IMR-90 (cell line): ENCODE measurements at regions not wholly inside any gene's neighbourhood (a gene's known extent, or its start where the extent isn't known, plus 50 kb on each side); places are given as distances from the start of the nearest gene placed in this dataset.

ENCODE experiments used
- ATAC-seq: fragments of 200-7000 bp; cut with Tn5 transposase; 2 replicates; pipeline ENCODE4 v1.9.1; 2020; ENCODE audit warnings: low read depth, mild to moderate bottlenecking, moderate library complexity
- BruUV-seq: library from RNA; stranded (reverse); fragments of 400-500 nt; replicated peaks from 2 replicates; lab custom pipeline; 2021; lab: Mats Ljungman, UMichigan
- CTCF ChIA-PET: fragments of 300-600 bp; formaldehyde crosslinking; extraction: SDS; loops from one replicate; lab custom pipeline; 2021; ENCODE audit warnings: antibody characterized with exemption; lab: Yijun Ruan, JAX
- POLR2A ChIA-PET: fragments of 300-600 bp; sonication (Branson Sonifier 250); formaldehyde crosslinking; loops from one replicate; lab custom pipeline; 2022; ENCODE audit warnings: antibody characterized with exemption; ENCODE audit not compliant: unreplicated experiment; lab: Charles Lee
- DNase-seq: peaks from one replicate; pipeline ENCODE4 v3.0.0; 2013
- H2AFZ ChIP-seq: replicated peaks from 2 replicates; pipeline ENCODE3; 2013; ENCODE audit warnings: low read length, mild to moderate bottlenecking; ENCODE audit not compliant: poor library complexity
- H2AK5ac ChIP-seq: 2 replicates; pipeline ENCODE4 v1.6.1; 2013; ENCODE audit warnings: low read depth, low read length, inconsistent platforms
- H2AK9ac ChIP-seq: replicated peaks from 2 replicates; pipeline ENCODE3; 2013; ENCODE audit warnings: mild to moderate bottlenecking, low read depth, low read length, moderate library complexity; ENCODE audit not compliant: poor library complexity
- H2BK120ac ChIP-seq: 2 replicates; pipeline ENCODE4 v1.6.1; 2013; ENCODE audit warnings: low read depth, low read length, inconsistent platforms
- H2BK15ac ChIP-seq: 3 replicates; pipeline ENCODE4 v1.6.1; 2013; ENCODE audit warnings: low read depth, low read length, inconsistent platforms
- H2BK20ac ChIP-seq: 2 replicates; pipeline ENCODE4 v1.6.1; 2013; ENCODE audit warnings: low read depth, mild to moderate bottlenecking, inconsistent platforms, low read length, moderate library complexity
- H2BK5ac ChIP-seq: 2 replicates; pipeline ENCODE4 v1.6.1; 2013; ENCODE audit warnings: mild to moderate bottlenecking, low read depth, low read length, inconsistent platforms; ENCODE audit not compliant: poor library complexity, severe bottlenecking
- H3K14ac ChIP-seq: replicated peaks from 2 replicates; pipeline ENCODE4 v1.6.1; 2013; ENCODE audit warnings: low read depth, low read length, inconsistent platforms
- H3K18ac ChIP-seq: 2 replicates; pipeline ENCODE4 v1.6.1; 2013; ENCODE audit warnings: low read depth, low read length, control low read depth
- H3K23ac ChIP-seq: 2 replicates; pipeline ENCODE4 v1.6.1; 2013; ENCODE audit warnings: low read depth, low read length, inconsistent platforms
- H3K27ac ChIP-seq: 2 replicates; pipeline ENCODE4 v1.5.1; 2013; ENCODE audit warnings: mild to moderate bottlenecking, control low read depth, low read length; ENCODE audit not compliant: insufficient read depth
- H3K27me3 ChIP-seq: 2 replicates; pipeline ENCODE4 v1.6.1; 2013; ENCODE audit warnings: low read length; ENCODE audit not compliant: control insufficient read depth, insufficient read depth
- H3K36me3 ChIP-seq: 2 replicates; pipeline ENCODE4 v1.6.1; 2013; ENCODE audit warnings: low read length, mixed read lengths; ENCODE audit not compliant: control insufficient read depth, insufficient read depth
- H3K4ac ChIP-seq: 2 replicates; pipeline ENCODE4 v1.6.1; 2013; ENCODE audit warnings: low read depth, low read length, inconsistent platforms
- H3K4me1 ChIP-seq: 2 replicates; pipeline ENCODE4 v1.6.1; 2013; ENCODE audit warnings: low read length, mixed read lengths; ENCODE audit not compliant: control insufficient read depth, insufficient read depth
- H3K4me2 ChIP-seq: 2 replicates; pipeline ENCODE4 v1.6.1; 2013; ENCODE audit warnings: low read depth, mild to moderate bottlenecking, control low read depth, low read length, moderate library complexity
- H3K4me3 ChIP-seq: 2 replicates; pipeline ENCODE4 v1.5.1; 2013; ENCODE audit warnings: low read depth, mild to moderate bottlenecking, control low read depth, low read length, moderate library complexity; ENCODE audit not compliant: insufficient read depth
- H3K56ac ChIP-seq: 2 replicates; pipeline ENCODE4 v1.6.1; 2013; ENCODE audit warnings: low read length, inconsistent platforms; ENCODE audit not compliant: insufficient read depth; ENCODE audit errors: extremely low read depth
- H3K79me1 ChIP-seq, 2 experiments: 2 replicates each; pipeline ENCODE4 v1.6.1; 2013; ENCODE audit warnings: low read length in 2 of 2, inconsistent platforms in 1 of 2, low read depth in 1 of 2
- H3K9ac ChIP-seq: 2 replicates; pipeline ENCODE4 v1.6.1; 2013; ENCODE audit warnings: low read depth, low read length, control low read depth
- H3K9me1 ChIP-seq: 2 replicates; pipeline ENCODE4 v1.6.1; 2013; ENCODE audit warnings: low read length, inconsistent platforms; ENCODE audit not compliant: insufficient read depth
- H3K9me3 ChIP-seq: 2 replicates; pipeline ENCODE4 v1.6.1; 2013; ENCODE audit warnings: low read length; ENCODE audit not compliant: control insufficient read depth, insufficient read depth
- H4K20me1 ChIP-seq: 2 replicates; pipeline ENCODE4 v1.6.1; 2013; ENCODE audit warnings: low read length, inconsistent platforms; ENCODE audit not compliant: insufficient read depth
- H4K5ac ChIP-seq: 2 replicates; pipeline ENCODE4 v1.6.1; 2013; ENCODE audit warnings: mild to moderate bottlenecking, low read depth, low read length, control low read depth
- H4K8ac ChIP-seq, 2 experiments: 2 replicates each; pipeline ENCODE4 v1.6.1; 2013; ENCODE audit warnings: low read depth in 2 of 2, low read length in 2 of 2, control low read depth in 1 of 2, inconsistent platforms in 1 of 2
- H4K91ac ChIP-seq: 2 replicates; pipeline ENCODE4 v1.6.1; 2013; ENCODE audit warnings: low read depth, low read length, inconsistent platforms; ENCODE audit not compliant: insufficient read depth
- CEBPB ChIP-seq: IDR thresholded peaks from 2 replicates; pipeline ENCODE4 v1.6.1; 2012; ENCODE audit warnings: low read depth, low read length, improper control_type of control experiment
- FOS ChIP-seq: fragments of 150-350 bp; IDR thresholded peaks from 2 replicates; pipeline ENCODE4 v1.6.1; 2016; ENCODE audit warnings: low read depth, low read length
- MAZ ChIP-seq: IDR thresholded peaks from 2 replicates; pipeline ENCODE4 v1.6.1; 2012; ENCODE audit warnings: low read depth, mild to moderate bottlenecking, low read length, improper control_type of control experiment, moderate library complexity, borderline replicate concordance
- MXI1 ChIP-seq: IDR thresholded peaks from 2 replicates; pipeline ENCODE4 v1.6.1; 2012; ENCODE audit warnings: low read depth, mild to moderate bottlenecking, low read length, moderate library complexity, borderline replicate concordance
- POLR2A ChIP-seq: IDR thresholded peaks from 2 replicates; pipeline ENCODE4 v1.6.1; 2012; ENCODE audit warnings: mild to moderate bottlenecking, low read depth, low read length
- RFX5 ChIP-seq: IDR thresholded peaks from 2 replicates; pipeline ENCODE4 v1.8.0; 2012; ENCODE audit warnings: low read depth, mild to moderate bottlenecking, low read length, moderate library complexity
- SMC3 ChIP-seq: fragments of 150-350 bp; IDR thresholded peaks from 2 replicates; pipeline ENCODE4 v1.6.1; 2016; ENCODE audit warnings: low read depth, mild to moderate bottlenecking, antibody characterized with exemption, low read length, moderate library complexity
- WGBS, 2 experiments: methylation state at CpG; one replicate each; pipeline versions ENCODE4 v1.1.5 to v1.1.7; 2013; ENCODE audit warnings: missing lambda C conversion rate in 2 of 2; ENCODE audit not compliant: insufficient read length in 1 of 2; ENCODE audit errors: extremely low coverage in 2 of 2; 5-methylcytosine and 5-hydroxymethylcytosine counted together
- dilution Hi-C: fragments of 300-500 bp; cut with HindIII; formaldehyde crosslinking; loops from one replicate; pipeline ENCODE4 v1.14.3; 2018; ENCODE audit warnings: low sequenced_read_pairs; ENCODE audit not compliant: unreplicated experiment
- in situ Hi-C: fragments of 300-500 bp; cut with MboI; formaldehyde crosslinking; loops from 3 replicates; pipeline ENCODE4 v1.14.3; 2019; ENCODE audit warnings: low sequenced_read_pairs, inconsistent platforms, mixed read lengths
- intact Hi-C: fragments of 100-400 bp; cut with micrococcal nuclease; formaldehyde crosslinking; loops from 2 replicates; pipeline ENCODE4 v1.10.0; 2022
- TF ChIP-seq, protein P1 (sequence below): fragments of 150-350 bp; IDR thresholded peaks from 2 replicates; pipeline ENCODE4 v1.6.1; 2017; ENCODE audit warnings: mild to moderate bottlenecking, antibody characterized with exemption, low read length, low read depth

DNA sequence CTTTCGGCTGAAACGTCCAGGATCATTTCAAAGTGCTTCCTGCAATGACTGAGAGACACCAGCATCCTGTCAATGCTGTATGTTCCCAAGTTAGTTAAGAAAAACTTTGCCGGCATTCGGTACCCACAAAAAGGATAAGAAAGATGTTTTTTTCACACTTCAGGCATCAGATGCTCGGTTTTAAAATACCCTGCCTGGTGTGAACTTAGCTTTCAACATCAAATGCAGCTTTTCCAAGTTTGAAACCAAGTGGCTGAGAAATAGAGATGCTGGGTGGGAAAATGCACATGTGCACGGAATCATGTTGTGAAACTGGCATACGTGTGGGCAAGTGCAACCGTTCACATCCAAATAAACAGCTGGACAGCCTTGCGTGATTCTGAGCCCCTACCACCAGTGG lies 254.9 kb upstream of the IGF1R start:
- ATAC-seq (no peak), DNase-seq (no peak)
- BruUV-seq: no TSS peak
- Histone ChIP-seq H2AK9ac (no peak overlapping the region), H4K91ac (no peak overlapping the region), H3K27me3 (no peaks in the 10 kb centered on the region), H2AFZ (no peak overlapping the region), H3K9me1 (no peaks in the 10 kb centered on the region), H3K79me1 (no peaks in the 10 kb centered on the region), H3K9me3 (no peaks in the 10 kb centered on the region), H3K56ac (no peak overlapping the region), H3K23ac (no peak overlapping the region), H3K27ac (no peak overlapping the region), H3K9ac (no peak overlapping the region), H3K18ac (no peak overlapping the region), H3K4me3 (no peak overlapping the region), H2BK15ac (no peak overlapping the region), H3K4me2 (no peak overlapping the region), H3K4me1 (no peaks in the 10 kb centered on the region), H2BK120ac (no peak overlapping the region), H2BK5ac (no peak overlapping the region), H3K36me3 (no peaks in the 10 kb centered on the region), H3K14ac (no peak overlapping the region), H2AK5ac (no peak overlapping the region), H3K4ac (no peak overlapping the region), H4K8ac (no peak overlapping the region), H4K5ac (no peak overlapping the region), H4K20me1 (no peaks in the 10 kb centered on the region), H2BK20ac (no peak overlapping the region)
- in situ Hi-C loops (no loop called here), dilution Hi-C loops (no loop called here), intact Hi-C loops (no loop called here)
- ChIA-PET CTCF (no interaction called here), POLR2A (no interaction called here)
- no peak for TF ChIP-seq SMC3
- no peak for TF ChIP-seq RFX5
- TF ChIP-seq FOS: no peak
- TF ChIP-seq, protein P1, sequence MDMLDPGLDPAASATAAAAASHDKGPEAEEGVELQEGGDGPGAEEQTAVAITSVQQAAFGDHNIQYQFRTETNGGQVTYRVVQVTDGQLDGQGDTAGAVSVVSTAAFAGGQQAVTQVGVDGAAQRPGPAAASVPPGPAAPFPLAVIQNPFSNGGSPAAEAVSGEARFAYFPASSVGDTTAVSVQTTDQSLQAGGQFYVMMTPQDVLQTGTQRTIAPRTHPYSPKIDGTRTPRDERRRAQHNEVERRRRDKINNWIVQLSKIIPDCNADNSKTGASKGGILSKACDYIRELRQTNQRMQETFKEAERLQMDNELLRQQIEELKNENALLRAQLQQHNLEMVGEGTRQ: no peak
- TF ChIP-seq POLR2A: no peak
- no peak for TF ChIP-seq MAZ
- TF ChIP-seq MXI1: no peak
- TF ChIP-seq CEBPB: no peak
- no CpG with 5 or more reads among the region's 9 CpGs for WGBS, 2 experiments
